SK-N-SH (cell line): ENCODE measurements at regions not wholly inside any gene's neighbourhood (a gene's known extent, or its start where the extent isn't known, plus 50 kb on each side); places are given as distances from the start of the nearest gene placed in this dataset.

Experiments
- CTCF ChIA-PET: fragments of 300-600, 350-600 bp; formaldehyde crosslinking; extraction: SDS; loops from one replicate; lab custom pipeline; 2021; lab: Yijun Ruan, JAX
- POLR2A ChIA-PET: fragments of 350-600 bp; sonication (Branson Sonifier 250); formaldehyde crosslinking; extraction: SDS; loops from one replicate; lab custom pipeline; 2020; ENCODE audit warnings: antibody characterized with exemption, inconsistent platforms; lab: Yijun Ruan, JAX
- DNase-seq: peaks from one replicate; pipeline ENCODE4 v3.0.0; 2012
- H2AFZ ChIP-seq: fragments of 200-600 bp; sonication (generic); 2 replicates; pipeline ENCODE4 v1.8.1; 2016; ENCODE audit warnings: antibody characterized with exemption, mild to moderate bottlenecking, low read depth
- H3F3A ChIP-seq: fragments of 200-600 bp; sonication (generic); replicated peaks from 2 replicates; pipeline ENCODE3; 2016; ENCODE audit warnings: antibody characterized with exemption, mild to moderate bottlenecking; ENCODE audit not compliant: insufficient read depth
- H3K27ac ChIP-seq, 2 experiments: fragments of 200-500 bp in 1 of 2; fragments of 200-600 bp in 1 of 2; sonication (Bioruptor generic) in 1 of 2; sonication (generic), shearing (Covaris generic) in 1 of 2; 2 replicates each; pipeline versions ENCODE4 v1.5.1 to v1.6.1; 2014 to 2016; ENCODE audit warnings: low read depth in 2 of 2, inconsistent platforms in 1 of 2, low read length in 1 of 2, mild to moderate bottlenecking in 1 of 2, mixed read lengths in 1 of 2
- H3K27me3 ChIP-seq: fragments of 200-600 bp; sonication (generic), shearing (Covaris generic); 2 replicates; pipeline ENCODE4 v1.6.1; 2016; ENCODE audit warnings: mixed run types; ENCODE audit not compliant: insufficient read depth
- H3K36me3 ChIP-seq, 2 experiments: fragments of 200-500 bp in 1 of 2; fragments of 200-600 bp in 1 of 2; sonication (Bioruptor generic) in 1 of 2; sonication (generic) in 1 of 2; replicated peaks in 1 of 2; 2 replicates each; pipeline versions ENCODE3 to v1.5.1; 2014 to 2016; ENCODE audit warnings: low read length in 1 of 2, mild to moderate bottlenecking in 1 of 2; ENCODE audit not compliant: insufficient read depth in 2 of 2, control insufficient read depth in 1 of 2
- H3K4me1 ChIP-seq, 2 experiments: fragments of 200-500 bp in 1 of 2; fragments of 200-600 bp in 1 of 2; sonication (Bioruptor generic) in 1 of 2; sonication (generic), shearing (Covaris generic) in 1 of 2; 2 replicates each; pipeline versions ENCODE4 v1.5.1 to v1.6.1; 2014 to 2016; ENCODE audit warnings: low read depth in 1 of 2, low read length in 1 of 2, mixed run types in 1 of 2; ENCODE audit not compliant: insufficient read depth in 2 of 2, control insufficient read depth in 1 of 2
- H3K4me2 ChIP-seq: fragments of 200-600 bp; sonication (generic), shearing (Covaris generic); 2 replicates; pipeline ENCODE4 v1.6.1; 2017; ENCODE audit warnings: mixed run types
- H3K4me3 ChIP-seq, 2 experiments: fragments of 200-500 bp in 1 of 2; fragments of 200-600 bp in 1 of 2; sonication (Bioruptor generic) in 1 of 2; sonication (generic), shearing (Covaris generic) in 1 of 2; 2 replicates each; pipeline versions ENCODE4 v1.5.1 to v1.8.1; 2014 to 2016; ENCODE audit warnings: low read depth in 2 of 2, inconsistent platforms in 1 of 2, low read length in 1 of 2, mild to moderate bottlenecking in 1 of 2, mixed read lengths in 1 of 2, moderate library complexity in 1 of 2
- H3K79me2 ChIP-seq: fragments of 200-600 bp; sonication (generic); 2 replicates; pipeline ENCODE4 v1.8.1; 2017; ENCODE audit warnings: mild to moderate bottlenecking; ENCODE audit not compliant: insufficient read depth
- H3K9ac ChIP-seq: fragments of 200-600 bp; sonication (generic); 2 replicates; pipeline ENCODE4 v1.6.1; 2017; ENCODE audit warnings: mixed run types
- H3K9me2 ChIP-seq: fragments of 200-600 bp; sonication (generic); 2 replicates; pipeline ENCODE4 v1.6.1; 2017; ENCODE audit warnings: mixed run types
- H3K9me3 ChIP-seq: fragments of 200-600 bp; sonication (generic); 2 replicates; pipeline ENCODE4 v1.6.1; 2017; ENCODE audit warnings: mixed run types, mild to moderate bottlenecking, moderate library complexity
- H4K20me1 ChIP-seq: fragments of 200-600 bp; sonication (generic); 2 replicates; pipeline ENCODE4 v1.6.1; 2017; ENCODE audit warnings: mild to moderate bottlenecking, mixed run types; ENCODE audit not compliant: insufficient read depth
- CHD2 ChIP-seq: fragments of 150-350 bp; IDR thresholded peaks from 2 replicates; pipeline ENCODE4 v1.6.1; 2018; ENCODE audit warnings: low read length; ENCODE audit not compliant: partially characterized antibody
- CTCF ChIP-seq: fragments of 200-600 bp; sonication (generic); IDR thresholded peaks from 2 replicates; pipeline ENCODE4 v1.6.1; 2017; ENCODE audit warnings: antibody characterized with exemption, mild to moderate bottlenecking, moderate library complexity
- ELF1 ChIP-seq: IDR thresholded peaks from 2 replicates; pipeline ENCODE4 v1.4.0; 2012
- EP300 ChIP-seq, 2 experiments: IDR thresholded peaks; 2 replicates each; pipeline versions ENCODE4 v1.4.0 to v1.6.1; 2012; ENCODE audit warnings: borderline replicate concordance in 1 of 2, low read depth in 1 of 2, low read length in 1 of 2
- FOXM1 ChIP-seq: IDR thresholded peaks from 2 replicates; pipeline ENCODE4 v1.4.0; 2012; ENCODE audit warnings: low read depth, mild to moderate bottlenecking
- MAX ChIP-seq: IDR thresholded peaks from 2 replicates; pipeline ENCODE4 v1.4.0; 2012; ENCODE audit warnings: low read depth
- MXI1 ChIP-seq: IDR thresholded peaks from 2 replicates; pipeline ENCODE4 v1.6.1; 2012; ENCODE audit warnings: mild to moderate bottlenecking, low read depth, low read length, improper control_type of control experiment
- NFIC ChIP-seq: IDR thresholded peaks from 2 replicates; pipeline ENCODE4 v1.4.0; 2012; ENCODE audit warnings: borderline replicate concordance
- REST ChIP-seq: IDR thresholded peaks from 2 replicates; pipeline ENCODE4 v1.6.1; 2012; ENCODE audit warnings: mild to moderate bottlenecking, low read depth, low read length, moderate library complexity
- USF2 ChIP-seq: fragments of 150-350 bp; IDR thresholded peaks from 2 replicates; pipeline ENCODE4 v1.6.1; 2017; ENCODE audit warnings: antibody characterized with exemption, low read length, low read depth, borderline replicate concordance
- YY1 ChIP-seq: IDR thresholded peaks from 2 replicates; pipeline ENCODE4 v1.4.0; 2012; ENCODE audit warnings: low read depth, mild to moderate bottlenecking
- WGBS: methylation state at CpG from one replicate; pipeline ENCODE4 v1.1.6; 2017; ENCODE audit warnings: low lambda C conversion rate; 5-methylcytosine and 5-hydroxymethylcytosine counted together

- TF ChIP-seq MAX (no peak), NFIC (no peak), FOXM1 (no peak), ELF1 (no peak), CTCF (no peak), REST (no peak)
Observed at GRCh38 chr10:42981358-42982236, 95.3 kb upstream of the RET start (continued).

GRCh38 chr10:42982891-42983506 lies 93.9 kb upstream of the RET start:
- no peaks in the 10 kb centered on the region for H3F3A ChIP-seq
- no peak overlapping the region for H3K4me2 ChIP-seq
- H2AFZ ChIP-seq, result no peak overlapping the region
- H3K9me2 ChIP-seq, result no peaks in the 10 kb centered on the region
- H4K20me1 ChIP-seq, result no peaks in the 10 kb centered on the region
- WGBS, result 57% methylated on average over 12 of the region's 12 CpGs
- no peaks in the 10 kb centered on the region for H3K27me3 ChIP-seq
- TF ChIP-seq CHD2 (no peak), MXI1 (no peak), EP300 (IDR thresholded peaks at IDR 0.05; ENCODE audit: borderline replicate concordance in 1 of 2, low read depth in 1 of 2, low read length in 1 of 2) (no peak), NFIC (no peak), YY1 (no peak), USF2 (no peak), CTCF (no peak)
- TF ChIP-seq, all 33 proteins: peak for 0
- POLR2A ChIA-PET, result interaction anchor here (1.1 to 1.7 kb wide), 4 partner anchors 12 to 95 kb away, joined by 4 to 7 read pairs (median 6); no protein-coding TSS in a partner anchor
- no peaks in the 10 kb centered on the region for H3K36me3 ChIP-seq
- CTCF ChIA-PET, result interaction anchor here (0.8 to 10.4 kb wide), 9 partner anchors 8 to 116 kb away, joined by 3 to 130 read pairs (median 5); partner anchors contain the start of gene RET
- DNase-seq, result no peak
- H3K9ac ChIP-seq, result no peak overlapping the region
- H3K9me3 ChIP-seq, result no peaks in the 10 kb centered on the region
- H3K4me3 ChIP-seq, result no peak overlapping the region
- peak overlapping the region in 1 of 2 experiments; percentile 93; a peak in 2 of 4 replicates for H3K27ac ChIP-seq
- H3K79me2 ChIP-seq, result no peaks in the 10 kb centered on the region
- H3K4me1 ChIP-seq, result peaks cover 0 to 63% of the 10 kb centered on the region in 2 experiments; a peak in 2 of 4 replicates
